Smooth muscle cell (in vitro differentiated cells): ENCODE measurements at regions not wholly inside any gene's neighbourhood (a gene's known extent, or its start where the extent isn't known, plus 50 kb on each side); places are given as distances from the start of the nearest gene placed in this dataset.
"Not testable (repeated sequence)": the region's sequence is repeated elsewhere in the genome, so short reads cannot be mapped to it uniquely, and the experiment has no call there.

Experiments used
- DNase-seq: peaks from one replicate; lab custom pipeline; 2025; ENCODE audit not compliant: unreplicated experiment; lab: John Stamatoyannopoulos, UW
- H2AFZ ChIP-seq: fragments of 200-600 bp; sonication (generic); 2 replicates; pipeline ENCODE4 v1.6.0; 2016; ENCODE audit warnings: antibody characterized with exemption, low read depth, mild to moderate bottlenecking
- H3F3A ChIP-seq: fragments of 200-600 bp; sonication (generic); 2 replicates; pipeline ENCODE4 v1.6.0; 2017; ENCODE audit warnings: antibody characterized with exemption, low read depth
- H3K27ac ChIP-seq: fragments of 200-600 bp; sonication (generic); 2 replicates; pipeline ENCODE4 v1.5.1; 2016; ENCODE audit warnings: low read depth, mild to moderate bottlenecking
- H3K27me3 ChIP-seq: fragments of 200-600 bp; sonication (generic); 2 replicates; pipeline ENCODE4 v1.6.1; 2016; ENCODE audit warnings: low read depth, mild to moderate bottlenecking
- H3K36me3 ChIP-seq: fragments of 200-600 bp; sonication (generic); 2 replicates; pipeline ENCODE4 v1.5.1; 2016; ENCODE audit warnings: low read depth
- H3K4me1 ChIP-seq: fragments of 200-600 bp; sonication (generic); 2 replicates; pipeline ENCODE4 v1.5.1; 2016; ENCODE audit warnings: low read depth
- H3K4me2 ChIP-seq: fragments of 200-600 bp; sonication (generic); 2 replicates; pipeline ENCODE4 v1.6.0; 2016; ENCODE audit warnings: mild to moderate bottlenecking
- H3K4me3 ChIP-seq: fragments of 200-600 bp; sonication (generic); 2 replicates; pipeline ENCODE4 v1.5.1; 2016; ENCODE audit warnings: mild to moderate bottlenecking
- H3K79me2 ChIP-seq: fragments of 200-600 bp; sonication (generic); 2 replicates; pipeline ENCODE4 v1.6.0; 2016; ENCODE audit warnings: low read depth, mild to moderate bottlenecking
- H3K9ac ChIP-seq: fragments of 200-600 bp; sonication (generic); 2 replicates; pipeline ENCODE4 v1.6.0; 2016; ENCODE audit warnings: low read depth
- H3K9me3 ChIP-seq: fragments of 200-600 bp; sonication (generic); replicated peaks from 2 replicates; pipeline ENCODE4 v1.5.1; 2016; ENCODE audit warnings: low read depth
- H4K20me1 ChIP-seq: fragments of 200-600 bp; sonication (generic); 2 replicates; pipeline ENCODE4 v1.6.0; 2016; ENCODE audit warnings: low read depth
- WGBS: methylation state at CpG from one replicate; pipeline ENCODE4 v1.1.7; 2016; ENCODE audit warnings: low lambda C conversion rate; 5-methylcytosine and 5-hydroxymethylcytosine counted together
- TF ChIP-seq, protein P1 (sequence below): fragments of 200-600 bp; sonication (generic); IDR thresholded peaks from 2 replicates; pipeline ENCODE4 v1.5.1; 2017; ENCODE audit warnings: borderline replicate concordance, mild to moderate bottlenecking, antibody characterized with exemption; ENCODE audit not compliant: insufficient read depth, poor library complexity, severe bottlenecking

DNA sequence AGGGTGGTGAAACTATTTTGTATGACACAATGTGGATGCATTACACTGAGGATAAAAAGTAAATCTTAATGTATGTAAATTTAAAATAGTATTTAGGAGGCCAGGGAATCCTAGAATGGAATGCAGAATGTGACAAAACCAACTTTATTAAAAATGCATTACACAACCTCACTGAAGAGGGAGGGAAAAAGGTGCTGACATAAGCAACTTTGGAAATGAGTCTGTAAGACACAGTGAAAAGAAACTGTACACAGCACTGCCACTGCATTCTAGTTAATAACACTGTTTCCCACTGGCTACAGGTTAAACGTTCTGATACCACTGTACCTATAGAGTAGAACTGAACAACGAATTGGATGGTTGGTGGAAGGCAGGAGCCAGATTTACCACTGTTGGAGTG is 308.8 kb upstream of the DPP6 start:
- DNase-seq: not testable (repeated sequence)
- WGBS: 67% methylated on average over 2 of the region's 2 CpGs

GRCh38 chr7:153747969-153748368 is 304.2 kb upstream of the DPP6 start:
- not testable (repeated sequence) for H3K4me1 ChIP-seq, DNase-seq, H3K27ac ChIP-seq, H3K4me2 ChIP-seq, H3K9ac ChIP-seq, H3F3A ChIP-seq, H2AFZ ChIP-seq, H3K36me3 ChIP-seq, H4K20me1 ChIP-seq, H3K4me3 ChIP-seq, H3K27me3 ChIP-seq, H3K9me3 ChIP-seq, H3K79me2 ChIP-seq
- 23% methylated on average over 21 of the region's 21 CpGs for WGBS

More for the DNA sequence above, 308.8 kb upstream of the DPP6 start:
- not testable (repeated sequence) for H2AFZ ChIP-seq, H3K9me3 ChIP-seq, H3F3A ChIP-seq, H3K27ac ChIP-seq, H3K4me3 ChIP-seq, H3K4me1 ChIP-seq, H3K27me3 ChIP-seq, H3K9ac ChIP-seq, H3K79me2 ChIP-seq, H3K4me2 ChIP-seq, H4K20me1 ChIP-seq, H3K36me3 ChIP-seq

DNA sequence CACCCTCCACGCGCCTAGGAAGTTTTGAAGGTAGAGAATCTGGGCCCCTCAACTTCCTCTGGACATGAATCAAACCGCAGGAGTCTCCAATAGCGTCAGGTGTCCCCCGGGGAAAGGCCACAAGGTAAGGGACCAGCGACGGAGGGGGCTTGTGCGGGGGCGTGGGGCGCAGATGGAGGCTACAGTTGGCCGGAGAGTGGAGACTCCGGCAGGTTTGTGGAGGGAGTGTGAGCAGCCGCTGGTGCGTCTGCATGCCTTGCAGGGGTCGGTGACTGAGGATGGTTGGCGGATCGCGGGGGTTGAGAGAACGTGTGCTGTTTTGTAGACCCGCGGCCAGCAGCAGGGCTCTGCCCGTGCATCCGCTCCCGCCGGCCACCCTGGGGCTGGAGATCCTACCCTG is 303.3 kb upstream of the DPP6 start:
- H3K27me3 ChIP-seq, H3K27ac ChIP-seq, H3K9me3 ChIP-seq, H4K20me1 ChIP-seq, DNase-seq, H3K79me2 ChIP-seq, H3K4me1 ChIP-seq, H3F3A ChIP-seq, H3K4me2 ChIP-seq, H3K36me3 ChIP-seq, H3K4me3 ChIP-seq, H2AFZ ChIP-seq, H3K9ac ChIP-seq: not testable (repeated sequence)
- 17% methylated on average over 22 of the region's 25 CpGs for WGBS

GRCh38 chr7:153765869-153766268 is 286.3 kb upstream of the DPP6 start:
- H4K20me1 ChIP-seq, H3K9ac ChIP-seq, H3K4me3 ChIP-seq, H3K27me3 ChIP-seq, H3K36me3 ChIP-seq, H3K4me2 ChIP-seq, H3F3A ChIP-seq, H3K9me3 ChIP-seq, H3K79me2 ChIP-seq, H3K27ac ChIP-seq, H2AFZ ChIP-seq, DNase-seq, H3K4me1 ChIP-seq: not testable (repeated sequence)
- 96% methylated on average over 3 of the region's 3 CpGs for WGBS

- WGBS: 65% methylated on average over 1 of the region's 1 CpG
- not testable (repeated sequence) for H3K4me1 ChIP-seq, H3K36me3 ChIP-seq, H3K27ac ChIP-seq, H3K27me3 ChIP-seq, H3K4me3 ChIP-seq, H2AFZ ChIP-seq, H3K4me2 ChIP-seq, H3K9ac ChIP-seq, DNase-seq, H4K20me1 ChIP-seq, H3K9me3 ChIP-seq, H3K79me2 ChIP-seq, H3F3A ChIP-seq
Measured at GRCh38 chr7:153766926-153767325, 285.3 kb upstream of the DPP6 start.

DNA sequence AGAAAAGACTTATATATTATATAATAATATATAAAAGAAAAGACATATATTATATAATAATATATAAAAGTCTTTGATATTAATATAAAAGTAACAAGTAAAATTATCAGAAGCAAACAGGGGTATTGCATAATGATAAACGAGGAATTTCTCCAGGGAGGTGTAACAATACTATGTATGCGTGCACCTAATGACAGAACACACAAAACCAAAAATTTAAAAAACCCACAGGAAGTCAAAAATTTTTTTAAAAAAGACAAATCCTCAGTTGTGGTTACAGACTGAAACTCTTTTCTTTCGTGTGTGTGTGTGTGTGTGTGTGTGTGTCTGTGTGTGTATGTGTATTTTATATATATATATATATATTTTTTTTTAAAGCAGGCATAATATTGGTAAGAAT is 279.2 kb upstream of the DPP6 start:
- Histone ChIP-seq H3F3A (no peaks in the 10 kb centered on the region), H3K4me3 (no peak overlapping the region), H3K36me3 (no peaks in the 10 kb centered on the region), H3K4me1 (no peaks in the 10 kb centered on the region), H2AFZ (no peak overlapping the region), H4K20me1 (no peaks in the 10 kb centered on the region), H3K9ac (no peak overlapping the region), H3K27ac (no peak overlapping the region), H3K27me3 (no peaks in the 10 kb centered on the region), H3K9me3 (no peaks in the 10 kb centered on the region), H3K4me2 (no peak overlapping the region), H3K79me2 (no peaks in the 10 kb centered on the region)
- DNase-seq: no peak
- 68% methylated on average over 3 of the region's 3 CpGs for WGBS
- TF ChIP-seq, protein P1, sequence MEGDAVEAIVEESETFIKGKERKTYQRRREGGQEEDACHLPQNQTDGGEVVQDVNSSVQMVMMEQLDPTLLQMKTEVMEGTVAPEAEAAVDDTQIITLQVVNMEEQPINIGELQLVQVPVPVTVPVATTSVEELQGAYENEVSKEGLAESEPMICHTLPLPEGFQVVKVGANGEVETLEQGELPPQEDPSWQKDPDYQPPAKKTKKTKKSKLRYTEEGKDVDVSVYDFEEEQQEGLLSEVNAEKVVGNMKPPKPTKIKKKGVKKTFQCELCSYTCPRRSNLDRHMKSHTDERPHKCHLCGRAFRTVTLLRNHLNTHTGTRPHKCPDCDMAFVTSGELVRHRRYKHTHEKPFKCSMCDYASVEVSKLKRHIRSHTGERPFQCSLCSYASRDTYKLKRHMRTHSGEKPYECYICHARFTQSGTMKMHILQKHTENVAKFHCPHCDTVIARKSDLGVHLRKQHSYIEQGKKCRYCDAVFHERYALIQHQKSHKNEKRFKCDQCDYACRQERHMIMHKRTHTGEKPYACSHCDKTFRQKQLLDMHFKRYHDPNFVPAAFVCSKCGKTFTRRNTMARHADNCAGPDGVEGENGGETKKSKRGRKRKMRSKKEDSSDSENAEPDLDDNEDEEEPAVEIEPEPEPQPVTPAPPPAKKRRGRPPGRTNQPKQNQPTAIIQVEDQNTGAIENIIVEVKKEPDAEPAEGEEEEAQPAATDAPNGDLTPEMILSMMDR: no peak

DNA sequence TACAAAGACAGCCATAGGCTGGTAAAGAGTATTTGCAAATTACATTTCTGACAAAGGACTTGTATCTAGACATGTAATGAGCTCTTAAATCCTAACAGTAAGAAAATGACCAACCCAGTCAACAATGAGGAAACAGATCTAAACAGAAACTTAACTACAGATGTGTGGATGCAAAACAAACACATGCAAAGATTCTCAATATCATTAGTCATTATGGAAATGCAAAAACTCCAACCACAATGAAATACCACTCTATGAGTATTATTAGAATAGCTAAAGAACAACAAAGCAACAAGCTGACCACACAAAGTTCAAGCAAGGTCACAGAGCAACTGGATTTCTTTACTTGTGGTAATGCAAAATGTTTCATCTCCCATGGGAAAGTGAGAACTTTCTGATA is 275.3 kb upstream of the DPP6 start:
- H3K36me3 ChIP-seq, H3K4me3 ChIP-seq, H3K27ac ChIP-seq, H4K20me1 ChIP-seq, H2AFZ ChIP-seq, DNase-seq, H3K9ac ChIP-seq, H3K4me1 ChIP-seq, H3K27me3 ChIP-seq, H3K4me2 ChIP-seq, H3K9me3 ChIP-seq, H3K79me2 ChIP-seq, H3F3A ChIP-seq: not testable (repeated sequence)

- not testable (repeated sequence) for DNase-seq, H3K9ac ChIP-seq, H3F3A ChIP-seq, H3K27me3 ChIP-seq, H3K9me3 ChIP-seq, H3K4me1 ChIP-seq, H3K79me2 ChIP-seq, H3K27ac ChIP-seq, H3K36me3 ChIP-seq, H3K4me3 ChIP-seq, H3K4me2 ChIP-seq, H2AFZ ChIP-seq, H4K20me1 ChIP-seq
Measured at GRCh38 chr7:153797363-153797762, 254.8 kb upstream of the DPP6 start.
